Loucy (cell line): ENCODE measurements at regions not wholly inside any gene's neighbourhood (a gene's known extent, or its start where the extent isn't known, plus 50 kb on each side); places are given as distances from the start of the nearest gene placed in this dataset.

Source experiments
- CTCF ChIP-seq: fragments of 200-600 bp; sonication (generic); conservative IDR thresholded peaks from 2 replicates; pipeline ENCODE4 v1.5.1; 2014; ENCODE audit warnings: mild to moderate bottlenecking, antibody characterized with exemption, low read length
- EZH2phosphoT487 ChIP-seq: fragments of 200-600 bp; IDR thresholded peaks from 2 replicates; pipeline ENCODE4 v1.6.1; 2018; ENCODE audit warnings: antibody characterized with exemption, mild to moderate bottlenecking, moderate library complexity, borderline replicate concordance

GRCh38 chr3:159038405-159038804 lies 236.6 kb downstream of the MFSD1 start:
- TF ChIP-seq CTCF (no peak), EZH2phosphoT487 (no peak)
